ENCODE measurements at regions not wholly inside any gene's neighbourhood (a gene's known extent, or its start where the extent isn't known, plus 50 kb on each side); places are given as distances from the start of the nearest gene placed in this dataset.

DNA sequence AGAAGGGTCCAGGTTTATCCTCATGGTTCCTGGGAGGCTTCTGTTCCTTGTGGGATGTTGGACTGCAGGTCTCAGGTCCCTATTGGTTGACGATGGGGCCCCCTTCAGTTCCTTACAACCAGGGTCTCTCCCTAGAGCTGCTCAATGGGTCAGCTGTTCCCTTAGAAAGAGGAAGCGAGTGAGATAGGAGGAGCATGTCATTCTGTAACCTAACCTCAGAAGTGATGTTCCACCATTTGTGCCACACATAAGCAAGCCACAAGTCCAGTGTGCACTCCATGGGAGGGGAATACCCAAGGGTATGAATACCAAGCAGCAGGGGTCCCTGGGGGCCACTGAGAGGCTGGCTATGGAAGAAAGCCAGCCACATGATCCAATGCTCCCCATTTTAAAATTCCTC is 192.7 kb downstream of the GATA3 start:
- no peak for TF ChIP-seq POLR2A (IDR thresholded peaks at IDR 0.05; ENCODE audit: borderline replicate concordance, extremely low read depth, insufficient read depth, insufficient read length)
- TF ChIP-seq POLR2AphosphoS5 (IDR thresholded peaks at IDR 0.05; ENCODE audit: low read depth, low read length) = no peak
- no peak for TF ChIP-seq TCF7L2 (IDR thresholded peaks at IDR 0.05; ENCODE audit: borderline replicate concordance, extremely low read depth, insufficient read depth, insufficient read length)
- TF ChIP-seq, protein P1, sequence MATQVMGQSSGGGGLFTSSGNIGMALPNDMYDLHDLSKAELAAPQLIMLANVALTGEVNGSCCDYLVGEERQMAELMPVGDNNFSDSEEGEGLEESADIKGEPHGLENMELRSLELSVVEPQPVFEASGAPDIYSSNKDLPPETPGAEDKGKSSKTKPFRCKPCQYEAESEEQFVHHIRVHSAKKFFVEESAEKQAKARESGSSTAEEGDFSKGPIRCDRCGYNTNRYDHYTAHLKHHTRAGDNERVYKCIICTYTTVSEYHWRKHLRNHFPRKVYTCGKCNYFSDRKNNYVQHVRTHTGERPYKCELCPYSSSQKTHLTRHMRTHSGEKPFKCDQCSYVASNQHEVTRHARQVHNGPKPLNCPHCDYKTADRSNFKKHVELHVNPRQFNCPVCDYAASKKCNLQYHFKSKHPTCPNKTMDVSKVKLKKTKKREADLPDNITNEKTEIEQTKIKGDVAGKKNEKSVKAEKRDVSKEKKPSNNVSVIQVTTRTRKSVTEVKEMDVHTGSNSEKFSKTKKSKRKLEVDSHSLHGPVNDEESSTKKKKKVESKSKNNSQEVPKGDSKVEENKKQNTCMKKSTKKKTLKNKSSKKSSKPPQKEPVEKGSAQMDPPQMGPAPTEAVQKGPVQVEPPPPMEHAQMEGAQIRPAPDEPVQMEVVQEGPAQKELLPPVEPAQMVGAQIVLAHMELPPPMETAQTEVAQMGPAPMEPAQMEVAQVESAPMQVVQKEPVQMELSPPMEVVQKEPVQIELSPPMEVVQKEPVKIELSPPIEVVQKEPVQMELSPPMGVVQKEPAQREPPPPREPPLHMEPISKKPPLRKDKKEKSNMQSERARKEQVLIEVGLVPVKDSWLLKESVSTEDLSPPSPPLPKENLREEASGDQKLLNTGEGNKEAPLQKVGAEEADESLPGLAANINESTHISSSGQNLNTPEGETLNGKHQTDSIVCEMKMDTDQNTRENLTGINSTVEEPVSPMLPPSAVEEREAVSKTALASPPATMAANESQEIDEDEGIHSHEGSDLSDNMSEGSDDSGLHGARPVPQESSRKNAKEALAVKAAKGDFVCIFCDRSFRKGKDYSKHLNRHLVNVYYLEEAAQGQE (IDR thresholded peaks at IDR 0.05; ENCODE audit: low read depth) = no peak
- TF ChIP-seq EZH2phosphoT487 (IDR thresholded peaks at IDR 0.05; ENCODE audit: borderline replicate concordance) = no peak
- TF ChIP-seq, protein P2, sequence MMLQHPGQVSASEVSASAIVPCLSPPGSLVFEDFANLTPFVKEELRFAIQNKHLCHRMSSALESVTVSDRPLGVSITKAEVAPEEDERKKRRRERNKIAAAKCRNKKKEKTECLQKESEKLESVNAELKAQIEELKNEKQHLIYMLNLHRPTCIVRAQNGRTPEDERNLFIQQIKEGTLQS (IDR thresholded peaks at IDR 0.05) = no peak
- no peak for TF ChIP-seq EZH2 (IDR thresholded peaks at IDR 0.05)
- TF ChIP-seq CEBPB (IDR thresholded peaks at IDR 0.05; ENCODE audit: low read depth) = no peak
- TF ChIP-seq, protein P3, sequence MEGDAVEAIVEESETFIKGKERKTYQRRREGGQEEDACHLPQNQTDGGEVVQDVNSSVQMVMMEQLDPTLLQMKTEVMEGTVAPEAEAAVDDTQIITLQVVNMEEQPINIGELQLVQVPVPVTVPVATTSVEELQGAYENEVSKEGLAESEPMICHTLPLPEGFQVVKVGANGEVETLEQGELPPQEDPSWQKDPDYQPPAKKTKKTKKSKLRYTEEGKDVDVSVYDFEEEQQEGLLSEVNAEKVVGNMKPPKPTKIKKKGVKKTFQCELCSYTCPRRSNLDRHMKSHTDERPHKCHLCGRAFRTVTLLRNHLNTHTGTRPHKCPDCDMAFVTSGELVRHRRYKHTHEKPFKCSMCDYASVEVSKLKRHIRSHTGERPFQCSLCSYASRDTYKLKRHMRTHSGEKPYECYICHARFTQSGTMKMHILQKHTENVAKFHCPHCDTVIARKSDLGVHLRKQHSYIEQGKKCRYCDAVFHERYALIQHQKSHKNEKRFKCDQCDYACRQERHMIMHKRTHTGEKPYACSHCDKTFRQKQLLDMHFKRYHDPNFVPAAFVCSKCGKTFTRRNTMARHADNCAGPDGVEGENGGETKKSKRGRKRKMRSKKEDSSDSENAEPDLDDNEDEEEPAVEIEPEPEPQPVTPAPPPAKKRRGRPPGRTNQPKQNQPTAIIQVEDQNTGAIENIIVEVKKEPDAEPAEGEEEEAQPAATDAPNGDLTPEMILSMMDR (IDR thresholded peaks at IDR 0.05 in 2 of 3, conservative IDR thresholded peaks at IDR 0.05 in 1 of 3; ENCODE audit: borderline replicate concordance in 1 of 3, insufficient read depth in 1 of 3, low read depth in 2 of 3, low read length in 2 of 3) = no peak
- no peak for TF ChIP-seq SIN3A (IDR thresholded peaks at IDR 0.05; ENCODE audit: low read depth)
- TF ChIP-seq ZFX (IDR thresholded peaks at IDR 0.05) = no peak
- TF ChIP-seq RAD21 (IDR thresholded peaks at IDR 0.05; ENCODE audit: low read depth) = no peak

Measured in HCT116 (cell line).